ENCODE measurements at regions not wholly inside any gene's neighbourhood (a gene's known extent, or its start where the extent isn't known, plus 50 kb on each side); places are given as distances from the start of the nearest gene placed in this dataset.

DNA sequence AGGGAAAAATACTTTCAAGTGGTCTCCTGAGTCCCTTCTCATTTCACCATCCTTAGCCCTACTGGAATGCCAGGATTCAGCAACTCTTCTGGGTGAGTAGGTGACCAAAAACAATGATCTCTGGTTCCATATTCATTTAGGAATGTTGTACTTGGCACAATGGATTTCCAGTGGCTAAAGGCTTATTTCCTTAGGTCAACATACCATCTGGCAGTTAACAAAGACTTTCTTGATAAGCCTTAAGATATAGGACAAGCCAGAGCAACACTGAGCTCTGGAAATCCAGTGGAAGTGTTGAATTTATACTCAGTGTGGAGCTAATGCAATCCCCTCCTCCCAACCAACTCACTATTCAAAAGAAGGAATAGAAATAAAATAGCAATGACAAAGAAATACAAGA is 139.4 kb upstream of the EMCN start:
- TF ChIP-seq, protein P1, sequence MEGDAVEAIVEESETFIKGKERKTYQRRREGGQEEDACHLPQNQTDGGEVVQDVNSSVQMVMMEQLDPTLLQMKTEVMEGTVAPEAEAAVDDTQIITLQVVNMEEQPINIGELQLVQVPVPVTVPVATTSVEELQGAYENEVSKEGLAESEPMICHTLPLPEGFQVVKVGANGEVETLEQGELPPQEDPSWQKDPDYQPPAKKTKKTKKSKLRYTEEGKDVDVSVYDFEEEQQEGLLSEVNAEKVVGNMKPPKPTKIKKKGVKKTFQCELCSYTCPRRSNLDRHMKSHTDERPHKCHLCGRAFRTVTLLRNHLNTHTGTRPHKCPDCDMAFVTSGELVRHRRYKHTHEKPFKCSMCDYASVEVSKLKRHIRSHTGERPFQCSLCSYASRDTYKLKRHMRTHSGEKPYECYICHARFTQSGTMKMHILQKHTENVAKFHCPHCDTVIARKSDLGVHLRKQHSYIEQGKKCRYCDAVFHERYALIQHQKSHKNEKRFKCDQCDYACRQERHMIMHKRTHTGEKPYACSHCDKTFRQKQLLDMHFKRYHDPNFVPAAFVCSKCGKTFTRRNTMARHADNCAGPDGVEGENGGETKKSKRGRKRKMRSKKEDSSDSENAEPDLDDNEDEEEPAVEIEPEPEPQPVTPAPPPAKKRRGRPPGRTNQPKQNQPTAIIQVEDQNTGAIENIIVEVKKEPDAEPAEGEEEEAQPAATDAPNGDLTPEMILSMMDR (IDR thresholded peaks at IDR 0.05; ENCODE audit: low read depth, low read length, missing control alignments), result no peak
- DNase-seq (ENCODE audit: low read depth), result no peak
- no peak overlapping the region for H3K4me3 ChIP-seq (ENCODE audit: low read depth, low read length)

DNA sequence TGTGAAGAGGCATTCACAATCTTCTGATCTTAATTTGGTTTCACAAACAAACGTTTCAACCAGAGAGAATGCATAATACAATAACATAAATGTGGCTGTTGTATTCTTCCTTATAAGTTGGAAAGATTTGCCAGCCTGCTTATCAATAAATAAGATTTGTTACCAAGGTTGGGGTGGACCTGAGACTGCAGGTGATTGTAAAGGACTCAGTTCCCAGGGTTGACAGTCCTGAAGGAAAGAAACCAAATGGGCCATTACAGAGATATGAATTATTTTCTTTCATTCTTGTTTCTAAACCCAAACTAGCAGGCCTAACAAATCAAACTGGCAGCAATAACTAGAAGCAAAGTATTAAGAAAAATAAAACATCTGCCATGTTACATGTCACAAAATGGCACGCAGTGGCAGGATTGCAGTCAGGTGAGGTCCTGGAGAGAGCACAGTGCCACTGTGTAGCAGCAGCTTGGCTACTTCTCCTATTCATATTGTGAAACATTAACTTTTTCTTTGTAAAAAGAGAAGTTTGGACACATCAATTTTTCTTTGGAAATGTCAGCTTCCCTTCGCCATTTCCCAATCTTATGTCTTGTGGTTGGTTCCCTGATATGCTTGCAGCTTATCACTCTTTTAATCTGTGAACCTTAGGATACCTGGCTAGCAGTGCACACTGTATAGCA is 133.8 kb upstream of the EMCN start:
- H3K4me3 ChIP-seq (ENCODE audit: low read depth, low read length), result no peak overlapping the region
- TF ChIP-seq, protein P1 (IDR thresholded peaks at IDR 0.05; ENCODE audit: low read depth, low read length, missing control alignments), result no peak
- no peak for DNase-seq (ENCODE audit: low read depth)

DNA sequence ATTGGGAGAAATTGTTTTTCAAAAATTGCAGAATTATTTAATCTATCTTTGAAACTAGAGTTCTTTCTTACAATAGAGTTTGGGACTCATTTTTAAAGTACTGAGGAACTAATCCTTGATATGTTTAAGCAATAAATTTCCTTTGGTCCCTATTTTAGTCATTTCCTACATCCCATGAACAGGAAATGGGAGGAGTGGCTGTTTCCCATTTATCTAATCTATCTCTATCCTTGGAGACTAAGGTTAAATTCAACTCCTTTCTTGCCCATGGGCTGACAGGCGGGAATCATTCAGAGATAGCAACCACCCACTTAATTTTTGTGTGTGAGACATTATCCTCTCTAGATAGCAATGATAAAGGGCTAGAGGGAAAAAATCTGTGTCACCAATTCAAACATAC is 131.6 kb upstream of the EMCN start:
- H3K4me3 ChIP-seq (ENCODE audit: low read depth, low read length), result no peak overlapping the region
- no peak for DNase-seq (ENCODE audit: low read depth)
- TF ChIP-seq, protein P1 (IDR thresholded peaks at IDR 0.05; ENCODE audit: low read depth, low read length, missing control alignments), result no peak

DNA sequence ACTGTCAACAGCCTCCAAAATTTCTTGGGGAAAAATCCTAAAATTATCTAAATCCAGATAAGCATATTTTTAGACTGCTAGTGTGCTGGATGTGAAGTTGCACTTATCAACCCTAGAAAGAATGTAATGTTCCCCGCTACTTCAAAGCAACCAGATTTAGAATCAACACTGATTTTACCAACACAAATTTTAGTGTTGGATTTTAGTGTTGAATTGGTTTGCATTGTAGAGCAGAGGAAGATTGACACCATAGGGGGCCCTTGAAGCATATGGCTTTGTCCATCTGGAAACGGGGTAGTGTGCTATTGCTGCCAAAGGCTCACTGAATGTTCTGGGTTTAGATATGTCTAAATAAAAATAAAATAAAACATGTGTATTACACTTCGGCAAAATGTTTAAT is 126.3 kb upstream of the EMCN start:
- TF ChIP-seq, protein P1 (IDR thresholded peaks at IDR 0.05; ENCODE audit: low read depth, low read length, missing control alignments), result no peak
- no peak for DNase-seq (ENCODE audit: low read depth)
- no peak overlapping the region for H3K4me3 ChIP-seq (ENCODE audit: low read depth, low read length)

DNA sequence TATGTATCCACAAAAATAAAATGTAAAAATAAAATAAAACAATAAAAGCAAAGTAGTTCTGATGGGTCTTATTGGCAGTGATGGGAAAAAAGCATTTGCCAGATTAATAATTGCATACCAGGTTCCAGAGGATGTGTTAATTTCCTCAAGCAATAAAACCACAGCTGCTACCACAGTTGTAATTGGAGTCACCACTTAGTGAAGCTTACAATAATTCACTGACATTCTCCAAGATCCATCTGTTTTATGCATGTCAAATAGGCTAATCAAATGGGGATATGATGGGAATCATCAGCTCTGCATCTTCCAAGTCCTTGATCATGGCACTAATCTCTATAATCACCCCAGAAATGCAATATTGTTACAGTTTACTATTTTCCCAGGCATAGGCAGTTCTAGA is 123.5 kb upstream of the EMCN start:
- TF ChIP-seq, protein P1 (IDR thresholded peaks at IDR 0.05; ENCODE audit: low read depth, low read length, missing control alignments), result no peak
- DNase-seq (ENCODE audit: low read depth), result no peak
- H3K4me3 ChIP-seq (ENCODE audit: low read depth, low read length), result no peak overlapping the region

DNA sequence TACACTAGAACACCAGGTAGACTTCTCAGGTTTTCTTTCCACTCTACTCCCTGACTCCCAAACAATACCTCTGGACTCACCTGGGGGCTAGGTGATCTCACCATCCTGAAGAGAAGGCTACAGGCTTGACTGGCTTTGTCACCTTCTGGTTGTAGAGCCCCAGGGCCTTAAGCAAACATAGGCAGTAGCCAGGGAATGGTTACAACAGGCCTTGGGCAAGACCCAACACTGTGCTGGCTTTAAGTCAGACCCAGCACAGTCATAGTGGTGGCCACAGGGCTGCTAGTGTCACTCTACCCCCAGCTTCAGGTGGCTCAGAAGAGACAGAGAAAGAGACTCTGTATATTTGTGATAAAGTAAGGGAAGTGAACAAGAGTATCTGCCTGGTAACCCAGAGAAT is 118.1 kb upstream of the EMCN start:
- TF ChIP-seq, protein P1 (IDR thresholded peaks at IDR 0.05; ENCODE audit: low read depth, low read length, missing control alignments), result no peak
- no peak overlapping the region for H3K4me3 ChIP-seq (ENCODE audit: low read depth, low read length)
- no peak for DNase-seq (ENCODE audit: low read depth)

DNA sequence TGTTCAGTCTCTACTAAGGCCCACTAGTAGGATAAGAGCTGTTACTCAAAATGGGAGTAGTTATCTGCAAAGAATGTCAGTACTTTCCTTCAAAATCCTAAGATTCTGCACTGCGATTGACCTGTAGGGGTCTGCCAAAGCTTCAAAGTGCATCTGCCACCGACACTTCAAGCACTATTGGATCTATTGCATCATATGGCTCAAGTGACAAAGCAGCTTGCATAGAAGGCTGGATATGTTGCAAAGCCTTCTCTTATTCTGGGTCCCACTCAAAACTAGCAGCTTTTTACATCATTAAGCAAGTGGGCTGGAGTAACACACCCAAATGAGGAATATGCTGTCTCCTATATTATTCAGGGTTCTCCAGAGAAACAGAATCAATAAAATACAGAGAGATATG is 115.4 kb upstream of the EMCN start:
- no peak for DNase-seq (ENCODE audit: low read depth)
- TF ChIP-seq, protein P1 (IDR thresholded peaks at IDR 0.05; ENCODE audit: low read depth, low read length, missing control alignments), result no peak
- no peak overlapping the region for H3K4me3 ChIP-seq (ENCODE audit: low read depth, low read length)

All from GM12864 (cell line).